GM12891 (cell line): ENCODE measurements at regions not wholly inside any gene's neighbourhood (a gene's known extent, or its start where the extent isn't known, plus 50 kb on each side); places are given as distances from the start of the nearest gene placed in this dataset.

ENCODE experiments used
- DNase-seq: peaks from one replicate; pipeline ENCODE4 v3.0.0; 2011; ENCODE audit warnings: low spot score; ENCODE audit not compliant: insufficient read length
- FAIRE-seq: peaks from 2 replicates; lab custom pipeline; 2011; peaks lifted over from hg19 to GRCh38; lab: Jason Lieb, UNC
- PAX5 ChIP-seq: IDR thresholded peaks from 2 replicates; pipeline ENCODE4 v1.6.1; 2011; ENCODE audit warnings: low read length, moderate library complexity, mild to moderate bottlenecking; ENCODE audit not compliant: insufficient read depth, severe bottlenecking
- POLR2A ChIP-seq: IDR thresholded peaks from 2 replicates; pipeline ENCODE4 v1.6.1; 2011; ENCODE audit warnings: low read depth, low read length, control low read depth
- POLR2AphosphoS5 ChIP-seq: IDR thresholded peaks from 2 replicates; pipeline ENCODE4 v1.6.1; 2011; ENCODE audit warnings: low read depth, low read length, control low read depth
- POU2F2 ChIP-seq: IDR thresholded peaks from 2 replicates; pipeline ENCODE4 v1.6.1; 2011; ENCODE audit warnings: low read depth, mild to moderate bottlenecking, control low read depth, low read length, moderate library complexity
- SPI1 ChIP-seq: IDR thresholded peaks from 2 replicates; pipeline ENCODE4 v1.6.1; 2011; ENCODE audit warnings: low read depth, low read length, control low read depth
- TAF1 ChIP-seq: IDR thresholded peaks from 2 replicates; pipeline ENCODE4 v1.6.1; 2011; ENCODE audit warnings: low read depth, low read length, control low read depth

DNA sequence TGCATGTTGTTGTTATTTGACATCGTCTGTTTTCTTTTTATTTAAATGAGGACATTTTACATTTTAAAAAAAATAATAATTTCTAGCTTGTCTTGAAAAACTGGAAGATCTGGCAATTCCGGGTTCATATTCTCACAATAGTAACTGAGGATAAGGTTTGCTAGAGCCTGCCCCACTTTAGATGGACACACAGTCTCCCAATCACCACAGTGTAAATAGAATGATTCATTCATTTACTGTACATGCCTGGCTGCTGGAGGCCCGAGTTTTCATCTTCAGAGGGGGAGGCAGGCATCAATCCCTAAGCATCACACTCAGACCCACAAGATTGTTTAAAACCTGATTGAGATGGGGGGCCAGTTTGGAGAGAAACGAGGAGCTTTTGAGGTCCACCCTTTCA lies 2039.7 kb upstream of the WWC1 start:
- no peak for FAIRE-seq
- no peak for DNase-seq
- TF ChIP-seq POLR2AphosphoS5 (no peak), TAF1 (no peak), SPI1 (no peak), POU2F2 (no peak), POLR2A (no peak), PAX5 (no peak)

DNA sequence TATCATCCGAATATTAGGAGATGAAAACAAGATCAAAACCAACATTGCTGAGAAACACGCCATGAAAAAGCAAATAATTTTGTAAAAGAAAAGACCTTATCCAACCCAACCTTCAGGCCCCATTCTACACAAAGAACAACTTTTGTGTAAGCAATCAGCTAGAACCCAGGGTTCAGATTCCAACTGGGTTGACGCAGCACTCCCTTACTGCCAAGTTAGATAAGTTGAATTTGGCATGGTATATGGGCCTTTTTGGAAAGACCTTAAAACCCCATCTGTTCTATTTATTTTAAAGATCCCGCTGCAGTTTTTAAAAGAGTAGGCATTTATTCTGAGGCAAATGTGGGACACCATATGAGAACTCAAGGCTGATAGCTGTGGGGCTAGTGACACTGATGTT lies 2033.8 kb upstream of the WWC1 start:
- TF ChIP-seq TAF1 (no peak), SPI1 (no peak), POLR2AphosphoS5 (no peak), POU2F2 (no peak), PAX5 (no peak), POLR2A (no peak)
- DNase-seq: no peak
- FAIRE-seq: no peak

DNA sequence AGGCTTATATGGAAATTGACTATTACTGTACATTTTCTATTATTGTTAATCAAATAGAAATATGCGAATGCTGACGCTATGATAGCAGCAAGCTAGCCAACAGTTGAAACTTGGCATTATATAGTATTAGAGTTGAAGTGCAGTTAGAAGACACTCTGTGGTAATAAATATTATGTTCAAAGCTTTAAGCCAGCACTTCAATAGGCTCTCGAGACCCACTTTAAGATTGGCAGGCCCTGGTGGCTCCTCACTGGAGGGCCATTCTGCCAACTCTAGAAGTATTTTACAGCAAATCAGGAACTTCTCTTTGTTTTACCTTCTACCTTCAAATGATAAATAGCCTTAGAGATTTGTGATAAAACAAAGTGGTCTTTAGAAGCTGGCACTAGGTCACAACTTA lies 2029.0 kb upstream of the WWC1 start:
- DNase-seq (no peak), FAIRE-seq (no peak)
- TF ChIP-seq SPI1 (no peak), POLR2AphosphoS5 (no peak), POU2F2 (no peak), TAF1 (no peak), POLR2A (no peak), PAX5 (no peak)

DNA sequence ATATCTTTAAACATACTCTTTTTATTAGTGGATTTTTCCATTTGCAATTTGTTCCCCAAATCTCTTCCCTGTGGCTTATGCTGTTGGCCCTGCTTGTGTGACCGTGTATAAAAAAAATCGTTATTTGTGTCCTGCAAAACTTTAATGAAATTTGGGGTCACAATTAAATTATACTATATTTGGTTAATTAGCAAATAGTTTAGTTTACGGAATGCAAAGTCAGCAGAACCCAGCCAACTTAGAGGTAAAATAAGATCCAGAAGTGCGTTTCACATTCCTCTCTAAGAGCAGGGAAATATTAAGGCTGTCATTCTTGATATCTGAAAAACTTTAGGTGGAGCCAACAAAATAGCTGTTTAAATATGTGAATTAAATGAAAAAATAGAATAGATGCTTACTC lies 2023.5 kb upstream of the WWC1 start:
- TF ChIP-seq POLR2AphosphoS5 (no peak), PAX5 (no peak), TAF1 (no peak), POLR2A (no peak), SPI1 (no peak), POU2F2 (no peak)
- FAIRE-seq (no peak), DNase-seq (no peak)

DNA sequence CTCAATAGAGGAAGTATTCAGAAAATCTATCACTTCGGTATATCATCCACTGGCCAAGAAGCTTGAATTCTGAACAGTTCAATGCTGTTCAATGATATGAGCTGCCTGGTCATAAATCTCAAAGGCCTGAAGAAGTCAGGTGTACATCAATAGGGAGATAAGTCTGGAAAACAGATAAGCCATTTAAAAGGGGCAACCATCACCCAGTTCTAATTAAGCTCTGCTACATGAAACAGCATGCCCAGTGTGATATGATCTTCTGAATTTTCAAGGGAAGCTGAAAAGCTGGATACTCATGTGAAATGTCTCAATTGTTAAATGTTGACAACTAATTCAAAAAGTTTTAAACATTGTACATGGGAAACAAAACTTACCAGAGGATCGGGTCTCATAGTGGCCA lies 2020.7 kb upstream of the WWC1 start:
- TF ChIP-seq PAX5: no peak
- TF ChIP-seq POU2F2: no peak
- no peak for TF ChIP-seq TAF1
- TF ChIP-seq POLR2A: no peak
- no peak for TF ChIP-seq POLR2AphosphoS5
- TF ChIP-seq SPI1: no peak
- DNase-seq (no peak), FAIRE-seq (no peak)

DNA sequence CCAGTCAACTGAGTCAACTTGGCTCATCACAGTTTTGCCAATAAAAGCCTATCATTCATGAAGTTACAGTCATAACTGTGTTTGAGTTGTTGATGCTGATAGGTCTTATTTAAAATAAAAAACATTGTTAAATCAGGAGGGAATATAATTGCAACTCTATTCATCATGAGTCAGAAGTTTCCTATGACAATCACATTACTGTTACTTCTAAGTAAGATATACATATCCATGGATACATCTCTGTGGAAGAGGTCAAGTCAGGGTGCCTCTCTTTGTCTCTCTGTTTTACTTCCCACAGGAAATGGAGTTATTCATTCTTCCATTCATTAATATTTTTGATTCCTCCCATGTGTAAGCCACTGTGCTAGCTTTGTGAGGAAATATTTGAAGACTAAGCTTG lies 2015.4 kb upstream of the WWC1 start:
- DNase-seq: no peak
- no peak for FAIRE-seq
- TF ChIP-seq POU2F2 (no peak), POLR2A (no peak), POLR2AphosphoS5 (no peak), SPI1 (no peak)

DNA sequence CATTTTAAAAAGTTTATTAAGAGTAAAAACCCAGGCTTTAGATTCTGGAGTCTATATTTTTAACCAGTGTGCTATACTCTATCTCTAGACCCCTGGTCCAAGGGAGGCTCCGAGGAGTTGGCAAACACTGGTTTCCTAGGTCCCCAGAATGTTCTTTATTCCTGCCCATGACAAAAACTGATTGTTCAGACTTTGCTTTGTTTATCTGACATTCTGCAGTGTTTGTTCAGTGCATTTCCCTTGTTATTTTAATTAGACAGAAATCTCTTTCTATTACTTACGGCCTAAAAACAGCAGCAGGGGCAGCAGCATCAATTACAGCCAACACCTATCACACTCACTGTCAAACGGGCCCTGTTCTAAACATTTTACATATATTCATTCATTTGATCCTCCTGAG lies 2011.6 kb upstream of the WWC1 start:
- TF ChIP-seq POLR2AphosphoS5 (no peak), SPI1 (no peak), TAF1 (no peak), POU2F2 (no peak), PAX5 (no peak), POLR2A (no peak)
- DNase-seq: no peak
- no peak for FAIRE-seq

DNA sequence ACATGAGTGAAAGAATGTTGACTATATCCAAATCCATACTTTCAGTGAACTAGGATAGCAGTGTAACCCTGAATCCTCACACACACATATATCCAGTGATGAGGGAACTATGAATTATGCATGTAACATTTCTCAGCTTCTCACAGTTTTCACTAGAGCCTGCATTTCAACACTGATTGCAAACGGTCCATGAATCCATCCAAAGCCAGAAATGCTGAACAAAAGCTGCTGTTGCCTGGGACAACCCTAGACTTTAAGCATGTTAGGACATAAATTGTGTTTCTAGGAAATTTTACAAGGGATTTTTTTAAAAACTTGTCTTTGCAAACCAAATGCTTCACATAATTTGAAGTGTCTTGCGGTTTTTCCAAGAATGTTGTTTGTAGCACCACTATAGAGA lies 2010.0 kb upstream of the WWC1 start:
- TF ChIP-seq POLR2AphosphoS5: no peak
- no peak for TF ChIP-seq TAF1
- no peak for TF ChIP-seq PAX5
- TF ChIP-seq POLR2A: no peak
- TF ChIP-seq POU2F2: no peak
- TF ChIP-seq SPI1: no peak
- FAIRE-seq (no peak), DNase-seq (no peak)

DNA sequence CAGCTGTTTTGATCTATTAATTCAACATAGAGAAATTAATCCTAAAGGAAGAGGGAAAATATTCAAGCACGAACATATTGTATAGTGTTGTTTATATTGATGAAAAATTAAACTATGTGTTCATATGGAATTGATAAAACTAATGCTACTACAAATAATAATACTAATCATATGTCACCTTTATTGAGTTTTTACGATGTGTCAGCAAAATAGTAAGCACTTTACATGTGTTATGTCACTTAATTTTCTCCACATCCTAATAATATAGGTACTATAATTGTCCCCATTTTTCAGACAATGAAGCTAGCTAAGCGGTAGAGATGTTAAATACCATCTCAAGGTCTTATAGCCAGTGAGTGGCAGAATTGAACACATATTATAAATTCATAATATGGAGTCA lies 2008.5 kb upstream of the WWC1 start:
- FAIRE-seq (no peak), DNase-seq (no peak)
- TF ChIP-seq TAF1: no peak
- TF ChIP-seq POLR2A: no peak
- no peak for TF ChIP-seq SPI1

DNA sequence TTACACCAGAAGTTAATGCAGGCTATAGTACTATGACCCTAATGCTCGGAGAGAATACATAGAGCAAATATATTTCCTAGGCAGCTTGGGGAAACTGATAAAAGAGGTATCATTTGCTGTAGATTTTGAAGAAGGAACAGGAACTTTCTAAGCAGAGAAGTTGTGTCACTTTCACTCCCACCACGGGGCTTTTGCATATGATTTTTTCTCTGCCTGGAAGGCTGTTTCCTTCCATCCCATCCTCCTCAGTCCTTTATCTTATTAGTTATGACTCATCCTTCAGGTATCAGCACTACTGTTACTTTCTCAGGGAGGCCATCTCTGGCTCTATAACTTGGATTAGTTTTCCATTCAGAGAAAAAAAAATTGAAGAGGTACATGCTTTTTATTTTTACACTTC lies 2006.1 kb upstream of the WWC1 start:
- FAIRE-seq (no peak), DNase-seq (no peak)
- no peak for TF ChIP-seq TAF1
- TF ChIP-seq POLR2AphosphoS5: no peak
- TF ChIP-seq SPI1: no peak
- no peak for TF ChIP-seq POU2F2
- TF ChIP-seq POLR2A: no peak
- TF ChIP-seq PAX5: no peak

DNA sequence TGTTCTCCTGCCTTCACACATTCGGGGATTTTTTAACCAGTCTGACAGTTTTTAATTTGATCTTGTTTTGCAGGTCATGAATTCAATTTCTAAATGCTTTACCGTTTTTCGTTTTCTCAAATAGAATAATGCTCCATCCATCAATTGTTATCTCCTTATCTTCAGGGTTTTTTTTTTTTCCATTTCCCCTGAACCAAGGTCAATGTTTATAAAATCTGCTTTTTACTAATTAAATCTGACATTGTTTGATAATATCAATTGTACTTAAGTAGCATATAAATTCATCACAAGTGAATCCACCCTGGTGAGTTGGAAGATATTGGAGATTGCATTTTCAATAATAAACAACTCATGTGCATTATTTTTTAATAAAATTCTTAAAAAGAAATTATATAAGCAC lies 2004.6 kb upstream of the WWC1 start:
- no peak for TF ChIP-seq TAF1
- TF ChIP-seq POU2F2: no peak
- no peak for TF ChIP-seq POLR2A
- no peak for TF ChIP-seq SPI1
- TF ChIP-seq POLR2AphosphoS5: no peak
- no peak for TF ChIP-seq PAX5
- DNase-seq (no peak), FAIRE-seq (no peak)
